SK-MEL-5 (cell line): ENCODE measurements at regions not wholly inside any gene's neighbourhood (a gene's known extent, or its start where the extent isn't known, plus 50 kb on each side); places are given as distances from the start of the nearest gene placed in this dataset.

Experiments used
- DNase-seq: peaks from one replicate; pipeline ENCODE4 v3.0.0-alpha.2; 2016; ENCODE audit warnings: low read depth, low spot score
- in situ Hi-C: cut with HindIII; loops from 2 replicates; pipeline ENCODE4 v1.10.0; 2016; ENCODE audit warnings: low sequenced_read_pairs, high pct_unique_total_duplicates, low pct_unique_long_range_greater_than_20kb

GRCh38 chr2:145677371-145677770, 1157.5 kb upstream of the ZEB2 start:
- DNase-seq = peak; percentile 18
- in situ Hi-C loops = no loop called here

- no peak for DNase-seq
- in situ Hi-C loops = no loop called here
Observed at GRCh38 chr2:145674705-145675104, 1154.8 kb upstream of the ZEB2 start.

- in situ Hi-C loops = no loop called here
- DNase-seq = no peak
Observed at GRCh38 chr2:145669301-145669700, 1149.4 kb upstream of the ZEB2 start.

GRCh38 chr2:145666552-145666951, 1146.6 kb upstream of the ZEB2 start:
- in situ Hi-C loops = no loop called here

GRCh38 chr2:145657265-145657664, 1137.3 kb upstream of the ZEB2 start:
- in situ Hi-C loops = no loop called here
- no peak for DNase-seq

More at GRCh38 chr2:145666552-145666951, 1146.6 kb upstream of the ZEB2 start:
- DNase-seq = no peak

- DNase-seq = peak; percentile 14
- in situ Hi-C loops = no loop called here
Observed at GRCh38 chr2:145655165-145655765, 1135.3 kb upstream of the ZEB2 start.

- in situ Hi-C loops = no loop called here
- DNase-seq = no peak
Observed at GRCh38 chr2:145654746-145655145, 1134.8 kb upstream of the ZEB2 start.

- DNase-seq = peak; percentile 70
- in situ Hi-C loops = no loop called here
Observed at GRCh38 chr2:145654156-145654555, 1134.2 kb upstream of the ZEB2 start.

GRCh38 chr2:145653553-145653952, 1133.6 kb upstream of the ZEB2 start:
- in situ Hi-C loops = no loop called here
- DNase-seq = no peak

- in situ Hi-C loops = no loop called here
Observed at GRCh38 chr2:145652571-145653545, 1132.9 kb upstream of the ZEB2 start.

GRCh38 chr2:145652036-145652435, 1132.1 kb upstream of the ZEB2 start:
- no peak for DNase-seq
- in situ Hi-C loops = no loop called here

More at GRCh38 chr2:145652571-145653545, 1132.9 kb upstream of the ZEB2 start:
- DNase-seq = no peak

- in situ Hi-C loops = no loop called here
Observed at GRCh38 chr2:145650226-145650625, 1130.3 kb upstream of the ZEB2 start.

GRCh38 chr2:145649061-145649460, 1129.1 kb upstream of the ZEB2 start:
- in situ Hi-C loops = no loop called here
- no peak for DNase-seq

More at GRCh38 chr2:145650226-145650625, 1130.3 kb upstream of the ZEB2 start:
- DNase-seq = no peak

GRCh38 chr2:145644820-145645302, 1124.9 kb upstream of the ZEB2 start:
- DNase-seq = no peak
- in situ Hi-C loops = no loop called here

GRCh38 chr2:145638675-145639074, 1118.8 kb upstream of the ZEB2 start:
- in situ Hi-C loops = no loop called here
- no peak for DNase-seq

- no peak for DNase-seq
- in situ Hi-C loops = no loop called here
Observed at GRCh38 chr2:145635706-145636427, 1115.9 kb upstream of the ZEB2 start.

GRCh38 chr2:145631561-145631960, 1111.6 kb upstream of the ZEB2 start:
- in situ Hi-C loops = no loop called here
- DNase-seq = no peak

GRCh38 chr2:145626301-145626700, 1106.4 kb upstream of the ZEB2 start:
- in situ Hi-C loops = no loop called here

More at GRCh38 chr2:145626301-145626700, 1106.4 kb upstream of the ZEB2 start:
- no peak for DNase-seq
